ENCODE measurements at regions not wholly inside any gene's neighbourhood (a gene's known extent, or its start where the extent isn't known, plus 50 kb on each side); places are given as distances from the start of the nearest gene placed in this dataset.
A peak's percentile ranks its signal among the peaks of the same experiment; 100 is the strongest.

- DNase-seq (ENCODE audit: low spot score), result peak; percentile 44
Measured at GRCh38 chr2:157150747-157151146, 106.8 kb upstream of the GALNT5 start.

- no peak for DNase-seq (ENCODE audit: low spot score)
Measured at GRCh38 chr2:157152362-157152761, 105.1 kb upstream of the GALNT5 start.

DNA sequence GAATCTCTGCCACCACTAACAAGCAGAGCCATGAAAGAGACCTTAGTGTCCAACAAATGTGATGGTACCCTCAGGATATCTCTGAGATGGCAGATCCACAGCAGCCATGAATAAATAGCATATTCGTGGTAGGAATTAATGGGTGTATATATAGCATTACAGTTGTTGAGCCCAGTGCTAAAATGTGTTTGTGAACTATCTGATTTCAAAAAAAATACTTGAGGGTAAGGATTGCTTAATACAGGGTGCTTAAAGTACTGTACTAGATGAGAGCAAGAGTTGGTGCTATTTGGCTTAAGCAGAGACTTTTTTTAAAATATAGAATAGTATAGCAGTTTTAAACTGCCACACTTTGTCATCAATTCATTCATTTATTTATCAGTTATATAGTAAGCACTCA, 101.5 kb upstream of the GALNT5 start:
- no peak for DNase-seq (ENCODE audit: low spot score)

GRCh38 chr2:157158111-157158510, 99.4 kb upstream of the GALNT5 start:
- peak; percentile 10 for DNase-seq (ENCODE audit: low spot score)

GRCh38 chr2:157159221-157159934, 98.1 kb upstream of the GALNT5 start:
- no peak for DNase-seq (ENCODE audit: low spot score)

- DNase-seq (ENCODE audit: low spot score), result no peak
Measured at GRCh38 chr2:157160111-157160510, 97.4 kb upstream of the GALNT5 start.

DNA sequence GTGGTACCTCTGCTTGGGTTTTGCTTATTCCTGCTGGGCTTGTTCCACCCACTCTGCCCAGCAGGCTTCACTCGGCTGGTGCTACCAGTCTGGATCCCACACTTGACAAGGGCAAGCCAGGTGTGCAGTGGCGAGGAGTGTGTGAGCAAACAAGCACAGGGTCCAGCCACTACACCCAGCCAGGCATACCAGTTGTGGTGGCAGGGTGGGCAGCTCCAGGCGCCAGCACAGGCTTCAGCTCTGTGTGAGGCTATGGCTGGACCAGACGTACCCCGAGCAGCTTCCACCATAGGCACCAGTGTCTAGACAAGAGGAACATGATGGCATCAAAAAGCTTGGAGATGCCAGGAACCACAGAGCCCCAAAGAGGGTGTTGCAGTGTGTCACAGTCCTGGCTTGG, 93.1 kb upstream of the GALNT5 start:
- DNase-seq (ENCODE audit: low spot score), result no peak

DNA sequence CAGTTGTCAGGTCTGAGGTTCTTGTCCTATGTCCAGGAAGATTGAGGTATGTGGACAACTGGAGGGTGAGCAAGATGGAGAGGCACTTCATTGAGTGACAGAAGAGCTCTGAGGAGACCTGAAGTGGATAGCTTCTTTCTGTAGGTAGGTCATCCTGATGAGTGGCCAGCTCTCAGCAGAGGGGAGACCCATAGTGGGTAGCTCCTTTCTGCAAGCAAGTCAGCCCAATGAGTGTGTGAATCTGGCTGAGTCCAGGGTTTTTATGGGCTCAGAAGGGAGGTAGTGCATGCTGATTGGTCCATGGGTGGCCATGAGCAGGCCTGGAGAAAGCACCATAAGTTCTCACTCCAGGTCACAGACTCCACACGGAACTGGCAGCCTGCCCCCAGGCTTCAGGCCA, 92.6 kb upstream of the GALNT5 start:
- DNase-seq (ENCODE audit: low spot score), result no peak

DNA sequence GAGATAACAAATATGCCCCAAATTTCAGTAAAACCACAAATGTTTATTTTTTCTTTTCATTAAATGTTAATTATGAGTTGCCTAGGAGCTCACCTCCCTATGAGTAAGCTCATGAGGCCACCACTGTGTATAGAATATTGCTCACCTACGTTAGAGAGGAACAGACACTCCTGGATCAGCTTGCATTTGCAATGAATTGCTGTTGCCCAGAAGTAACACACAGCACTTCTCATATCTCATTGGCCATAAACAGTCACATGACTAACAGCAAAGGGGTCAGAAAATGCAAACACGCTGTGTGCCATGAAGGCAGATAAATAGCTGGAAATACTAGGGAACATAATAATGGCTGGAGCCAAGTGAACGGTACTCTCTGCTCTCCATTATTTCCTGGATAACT, 89.0 kb upstream of the GALNT5 start:
- no peak for DNase-seq (ENCODE audit: low spot score)

DNA sequence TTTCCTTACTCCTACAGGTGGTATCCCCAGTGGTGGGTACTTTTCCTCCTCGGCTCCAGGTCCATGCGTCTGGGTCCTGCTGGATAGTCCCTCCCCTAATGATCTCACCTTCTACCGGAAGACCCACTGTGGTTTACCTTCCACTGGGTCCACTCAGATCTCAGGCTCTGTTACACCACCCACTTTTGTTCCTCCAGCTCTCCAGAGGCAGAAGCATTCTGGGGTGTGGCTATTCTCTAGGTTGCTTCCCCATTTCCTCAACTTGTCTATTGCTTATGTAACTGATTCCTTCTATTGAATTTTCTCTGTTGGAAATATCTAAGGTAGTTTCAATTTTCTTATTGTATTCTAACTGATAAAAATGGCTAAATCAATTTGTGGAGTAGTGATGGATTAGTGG, 87.6 kb upstream of the GALNT5 start:
- no peak for DNase-seq (ENCODE audit: low spot score)

DNA sequence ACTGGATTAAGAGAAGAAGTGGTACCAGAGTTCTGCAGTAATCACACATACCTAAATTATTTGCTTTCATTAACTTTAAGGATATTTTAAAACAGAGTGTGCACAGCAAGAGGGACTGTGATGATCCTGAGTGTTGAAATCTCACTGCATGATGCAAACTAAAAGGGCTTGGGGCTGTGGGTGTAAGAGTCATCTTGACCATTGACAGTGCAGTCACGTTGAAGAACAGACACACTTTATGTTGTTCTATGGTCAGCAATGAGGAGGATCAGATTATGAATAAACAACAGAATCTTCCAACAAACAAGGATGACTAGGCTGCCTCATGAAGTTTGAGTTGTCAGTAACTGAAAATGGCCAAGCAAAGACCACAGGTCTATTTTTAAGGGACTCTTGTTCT, 87.2 kb upstream of the GALNT5 start:
- DNase-seq (ENCODE audit: low spot score), result no peak

GRCh38 chr2:157172239-157172638, 85.3 kb upstream of the GALNT5 start:
- no peak for DNase-seq (ENCODE audit: low spot score)

- DNase-seq (ENCODE audit: low spot score), result peak; percentile 24
Measured at GRCh38 chr2:157172866-157173578, 84.5 kb upstream of the GALNT5 start.

- peak; percentile 79 for DNase-seq (ENCODE audit: low spot score)
Measured at GRCh38 chr2:157173740-157174184, 83.7 kb upstream of the GALNT5 start.

- DNase-seq (ENCODE audit: low spot score), result no peak
Measured at GRCh38 chr2:157174321-157174720, 83.2 kb upstream of the GALNT5 start.

DNA sequence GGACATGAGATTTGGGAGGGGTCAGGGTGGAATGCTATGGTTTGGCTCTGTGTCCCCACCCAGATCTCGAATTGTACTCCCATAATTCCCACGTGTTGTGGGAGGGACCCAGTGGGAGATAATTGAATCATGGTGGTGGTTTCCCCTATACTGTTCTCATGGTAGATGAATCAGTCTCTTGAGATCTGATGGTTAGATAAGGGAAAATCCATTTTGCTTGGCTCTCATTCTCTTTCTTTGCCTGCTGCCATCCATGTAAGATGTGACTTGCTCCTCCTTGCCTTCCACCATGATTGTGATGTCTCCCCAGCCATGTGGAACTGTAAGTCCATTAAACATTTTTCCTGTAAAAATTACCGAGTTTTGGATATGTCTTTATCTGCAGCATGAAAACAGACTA, 80.9 kb upstream of the GALNT5 start:
- no peak for DNase-seq (ENCODE audit: low spot score)

- no peak for DNase-seq (ENCODE audit: low spot score)
Measured at GRCh38 chr2:157178874-157179273, 78.6 kb upstream of the GALNT5 start.

GRCh38 chr2:157179324-157180105, 78.0 kb upstream of the GALNT5 start:
- no peak for DNase-seq (ENCODE audit: low spot score)

DNA sequence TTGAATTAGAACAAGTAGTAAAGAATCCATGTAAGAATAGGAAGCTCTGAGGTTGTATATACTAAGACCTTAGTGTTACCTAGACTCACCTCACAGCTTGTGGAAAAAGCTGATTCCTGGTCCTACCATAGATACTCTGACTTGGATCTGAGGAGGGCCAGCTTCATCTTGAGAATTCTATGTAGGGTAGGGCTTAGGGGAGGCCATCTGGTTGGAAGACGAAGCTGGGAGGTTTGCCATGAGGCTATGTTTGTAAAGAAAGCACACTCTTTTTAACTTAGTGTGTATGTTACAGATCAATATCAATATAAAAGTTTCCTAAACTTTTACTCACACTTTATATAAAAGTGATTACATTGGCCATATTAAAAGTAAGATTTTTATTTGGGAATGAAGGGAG, 77.1 kb upstream of the GALNT5 start:
- DNase-seq (ENCODE audit: low spot score), result no peak

GRCh38 chr2:157181234-157181633, 76.3 kb upstream of the GALNT5 start:
- no peak for DNase-seq (ENCODE audit: low spot score)

DNA sequence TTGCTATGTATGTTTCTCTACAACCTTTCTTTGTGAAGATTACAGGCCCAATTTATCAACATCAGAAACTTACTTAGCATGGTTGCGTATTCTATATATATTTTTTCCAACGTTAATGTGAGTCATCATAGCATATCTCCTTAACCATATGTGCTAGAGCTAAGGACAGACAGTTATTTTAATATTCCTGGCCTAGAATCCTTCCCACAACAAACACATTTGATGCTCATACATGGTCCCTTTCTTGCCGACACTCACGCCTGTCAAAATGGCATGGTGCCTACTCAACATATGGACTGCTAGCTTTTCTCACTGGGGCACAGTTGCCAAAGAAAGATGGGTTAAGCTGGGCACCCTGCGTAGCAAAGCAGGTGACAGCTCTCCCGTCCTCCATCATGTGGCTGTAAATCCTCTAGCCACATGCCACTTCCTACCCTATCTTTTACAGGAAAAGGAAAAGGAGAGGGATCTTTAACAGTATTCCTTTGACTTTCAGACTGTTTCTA, 75.2 kb upstream of the GALNT5 start:
- DNase-seq (ENCODE audit: low spot score), result no peak

DNA sequence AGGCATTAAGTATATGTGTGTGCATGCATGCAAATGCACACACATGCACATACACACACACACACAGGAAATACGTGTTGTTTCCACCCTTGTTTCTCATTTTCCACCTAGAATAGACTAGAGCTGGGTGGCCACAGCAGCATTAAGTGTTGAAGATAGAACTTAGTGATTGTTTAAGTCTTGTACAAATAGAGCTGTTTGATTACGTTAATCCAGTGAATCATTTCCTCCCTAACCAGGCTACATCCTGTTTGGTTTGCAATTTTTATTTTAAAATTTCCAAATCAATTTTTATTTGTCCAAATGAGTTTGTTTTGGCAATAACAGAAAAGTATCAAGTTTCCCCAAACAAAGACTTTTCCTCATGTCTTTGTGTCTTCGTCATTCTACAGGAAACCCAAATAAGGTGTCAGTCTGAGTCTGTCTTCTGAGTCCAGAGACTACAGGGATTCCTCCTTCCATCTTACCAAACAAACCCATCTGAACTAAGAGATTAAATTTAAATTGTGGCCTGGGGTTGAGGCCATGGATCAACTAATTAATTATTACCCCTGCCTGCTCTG, 74.6 kb upstream of the GALNT5 start:
- DNase-seq (ENCODE audit: low spot score), result peak; percentile 47
